HUES64 (cell line): ENCODE measurements at regions not wholly inside any gene's neighbourhood (a gene's known extent, or its start where the extent isn't known, plus 50 kb on each side); places are given as distances from the start of the nearest gene placed in this dataset.
"Not testable (repeated sequence)": the region's sequence is repeated elsewhere in the genome, so short reads cannot be mapped to it uniquely, and the experiment has no call there.

Experiments used
- H3K27ac ChIP-seq: 2 replicates; pipeline ENCODE4 v1.7.0; 2013; ENCODE audit warnings: low read depth, low read length, inconsistent platforms
- H3K27me3 ChIP-seq: 2 replicates; pipeline ENCODE4 v1.6.1; 2013; ENCODE audit warnings: mild to moderate bottlenecking, low read length; ENCODE audit not compliant: insufficient read depth
- H3K36me3 ChIP-seq: 2 replicates; pipeline ENCODE4 v1.6.1; 2013; ENCODE audit warnings: mild to moderate bottlenecking, low read length; ENCODE audit not compliant: insufficient read depth
- H3K4me1 ChIP-seq: 2 replicates; pipeline ENCODE4 v1.6.1; 2013; ENCODE audit warnings: mild to moderate bottlenecking, low read length, moderate library complexity; ENCODE audit not compliant: insufficient read depth
- H3K4me3 ChIP-seq: 2 replicates; pipeline ENCODE4 v1.5.1; 2013; ENCODE audit warnings: mild to moderate bottlenecking, low read length, moderate library complexity
- H3K9ac ChIP-seq: 2 replicates; pipeline ENCODE4 v1.6.1; 2013; ENCODE audit warnings: mild to moderate bottlenecking, low read depth, low read length
- H3K9me3 ChIP-seq: 2 replicates; pipeline ENCODE4 v1.6.1; 2013; ENCODE audit warnings: low read depth, low read length; ENCODE audit not compliant: insufficient read depth
- WGBS: fragments of 150-250, 120-280 bp; methylation state at CpG from one replicate; pipeline ENCODE4 v1.1.7; 2013; ENCODE audit warnings: missing lambda C conversion rate; 5-methylcytosine and 5-hydroxymethylcytosine counted together

GRCh38 chr11:49823188-49823587 is 129.0 kb upstream of the OR4C13 start:
- not testable (repeated sequence) for H3K27ac ChIP-seq, H3K36me3 ChIP-seq
- WGBS = 82% methylated on average over 6 of the region's 6 CpGs

DNA sequence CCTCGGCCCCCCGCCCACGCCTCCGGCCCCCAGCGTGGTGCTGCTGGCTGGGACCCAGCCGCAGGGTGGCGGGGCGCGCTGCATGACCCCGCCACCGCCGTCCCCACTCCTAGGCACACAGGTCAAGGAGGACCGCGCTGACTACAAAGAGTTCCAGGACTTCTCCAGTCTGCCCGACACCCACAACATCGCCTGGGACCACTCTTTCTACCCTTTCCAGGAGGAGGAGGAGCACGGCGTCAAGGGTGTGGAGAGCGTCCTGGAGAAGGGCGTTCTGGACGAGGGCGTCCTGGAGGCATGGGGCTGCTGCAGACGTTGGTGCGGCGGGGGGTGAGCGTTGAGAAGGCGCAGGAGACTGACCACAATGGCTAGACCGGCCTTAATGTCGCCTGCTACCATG is 101.7 kb upstream of the OR4C13 start:
- WGBS = 90% methylated on average over 29 of the region's 29 CpGs

More at GRCh38 chr11:49823188-49823587, 129.0 kb upstream of the OR4C13 start:
- not testable (repeated sequence) for H3K4me1 ChIP-seq, H3K27me3 ChIP-seq, H3K4me3 ChIP-seq, H3K9ac ChIP-seq
- peaks cover 45% of the 10 kb centered on the region for H3K9me3 ChIP-seq

GRCh38 chr11:49851511-49851910 is 100.7 kb upstream of the OR4C13 start:
- H3K4me1 ChIP-seq = no peaks in the 10 kb centered on the region
- no peak overlapping the region for H3K27ac ChIP-seq
- no peaks in the 10 kb centered on the region for H3K27me3 ChIP-seq
- WGBS = 94% methylated on average over 31 of the region's 31 CpGs
- H3K36me3 ChIP-seq = no peaks in the 10 kb centered on the region
- H3K4me3 ChIP-seq = no peak overlapping the region
- H3K9me3 ChIP-seq = peaks cover 40% of the 10 kb centered on the region
- H3K9ac ChIP-seq = no peak overlapping the region

More for the DNA sequence above, 101.7 kb upstream of the OR4C13 start:
- H3K4me1 ChIP-seq, H3K27ac ChIP-seq, H3K9ac ChIP-seq, H3K4me3 ChIP-seq, H3K27me3 ChIP-seq, H3K36me3 ChIP-seq: not testable (repeated sequence)
- H3K9me3 ChIP-seq = peaks cover 36% of the 10 kb centered on the region

- H3K4me3 ChIP-seq = no peak overlapping the region
- no peaks in the 10 kb centered on the region for H3K4me1 ChIP-seq
- WGBS = 93% methylated on average over 35 of the region's 35 CpGs
- no peak overlapping the region for H3K27ac ChIP-seq
- no peak overlapping the region for H3K9ac ChIP-seq
- H3K36me3 ChIP-seq = no peaks in the 10 kb centered on the region
- H3K9me3 ChIP-seq = peaks cover 42% of the 10 kb centered on the region
- no peaks in the 10 kb centered on the region for H3K27me3 ChIP-seq
Observed at GRCh38 chr11:49851971-49852389, 100.2 kb upstream of the OR4C13 start.

GRCh38 chr11:49888875-49889274 is 63.3 kb upstream of the OR4C13 start:
- WGBS = 67% methylated on average over 6 of the region's 6 CpGs
- H3K36me3 ChIP-seq = not testable (repeated sequence)

GRCh38 chr11:49891910-49892671 is 60.1 kb upstream of the OR4C13 start:
- H3K9me3 ChIP-seq = peaks cover 48% of the 10 kb centered on the region
- H3K27me3 ChIP-seq = not testable (repeated sequence)
- WGBS = 93% methylated on average over 57 of the region's 57 CpGs

More at GRCh38 chr11:49888875-49889274, 63.3 kb upstream of the OR4C13 start:
- H3K4me1 ChIP-seq, H3K27me3 ChIP-seq, H3K4me3 ChIP-seq, H3K9ac ChIP-seq, H3K27ac ChIP-seq: not testable (repeated sequence)
- peaks cover 27% of the 10 kb centered on the region for H3K9me3 ChIP-seq

DNA sequence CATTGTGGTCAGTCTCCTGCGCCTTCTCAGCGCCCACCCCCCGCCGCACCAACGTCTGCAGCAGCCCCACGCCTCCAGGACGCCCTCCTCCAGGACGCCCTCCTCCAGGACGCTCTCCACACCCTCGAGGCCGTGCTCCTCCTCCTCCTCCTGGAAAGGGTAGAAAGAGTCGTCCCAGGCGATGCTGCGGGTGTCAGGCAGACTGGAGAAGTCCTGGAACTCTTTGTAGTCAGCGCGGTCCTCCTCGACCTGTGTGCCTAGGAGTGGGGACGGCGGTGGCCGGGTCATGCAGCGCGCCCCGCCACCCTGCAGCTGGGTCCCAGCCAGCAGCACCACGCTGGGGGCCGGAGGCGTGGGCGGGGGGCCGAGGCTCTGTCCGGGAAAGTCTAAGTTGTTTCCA is 58.7 kb upstream of the OR4C13 start:
- not testable (repeated sequence) for H3K27me3 ChIP-seq

More at GRCh38 chr11:49891910-49892671, 60.1 kb upstream of the OR4C13 start:
- not testable (repeated sequence) for H3K27ac ChIP-seq, H3K36me3 ChIP-seq, H3K4me1 ChIP-seq, H3K9ac ChIP-seq, H3K4me3 ChIP-seq

More for the DNA sequence above, 58.7 kb upstream of the OR4C13 start:
- not testable (repeated sequence) for H3K27ac ChIP-seq, H3K4me3 ChIP-seq, H3K36me3 ChIP-seq, H3K9ac ChIP-seq, H3K4me1 ChIP-seq
- 83% methylated on average over 29 of the region's 29 CpGs for WGBS
- peaks cover 62% of the 10 kb centered on the region for H3K9me3 ChIP-seq
